HepG2 (cell line): ENCODE measurements at regions not wholly inside any gene's neighbourhood (a gene's known extent, or its start where the extent isn't known, plus 50 kb on each side); places are given as distances from the start of the nearest gene placed in this dataset.

ENCODE experiments used
- AKNA ChIP-seq: sonication (generic); formaldehyde crosslinking; IDR thresholded peaks from 2 replicates; pipeline ENCODE4 v1.4.0; 2020; ENCODE audit warnings: missing genetic modification reagents, borderline replicate concordance
- CHD4 ChIP-seq: fragments of 200-600 bp; sonication (generic); IDR thresholded peaks from 2 replicates; pipeline ENCODE4 v1.7.0; 2017; ENCODE audit warnings: mild to moderate bottlenecking, low read length, borderline replicate concordance
- HMGXB4 ChIP-seq, 2 experiments: sonication (generic) in 1 of 2; formaldehyde crosslinking in 1 of 2; IDR thresholded peaks; 2 replicates each; pipeline versions ENCODE4 v1.4.0 to v1.6.1; 2018 to 2020; ENCODE audit warnings: missing genetic modification reagents in 2 of 2, borderline replicate concordance in 1 of 2, low read depth in 1 of 2, mild to moderate bottlenecking in 1 of 2, missing biosample characterization in 1 of 2
- HNRNPL ChIP-seq: fragments of 200-400 bp; formaldehyde crosslinking; IDR thresholded peaks from 2 replicates; pipeline ENCODE4 v1.6.1; 2017; ENCODE audit warnings: mild to moderate bottlenecking, low read depth, low read length
- KAT2B ChIP-seq: fragments of 150-350 bp; IDR thresholded peaks from 2 replicates; pipeline ENCODE4 v1.6.1; 2014; ENCODE audit warnings: low read depth, low read length, borderline replicate concordance
- KDM1A ChIP-seq: IDR thresholded peaks from 2 replicates; pipeline ENCODE4 v1.6.1; 2016; ENCODE audit warnings: missing compliant biosample characterization
- MLX ChIP-seq: IDR thresholded peaks from 2 replicates; pipeline ENCODE4 v1.6.1; 2016
- MTA1 ChIP-seq: sonication (generic); formaldehyde crosslinking; IDR thresholded peaks from 2 replicates; pipeline ENCODE4 v1.4.0; 2020; ENCODE audit warnings: missing genetic modification reagents, mild to moderate bottlenecking, borderline replicate concordance
- PLRG1 ChIP-seq: fragments of 450-650 bp; conservative IDR thresholded peaks from 2 replicates; pipeline ENCODE4 v1.6.1; 2016
- STAG1 ChIP-seq: sonication (generic); formaldehyde crosslinking; IDR thresholded peaks from 2 replicates; pipeline ENCODE4 v1.4.0; 2020; ENCODE audit warnings: missing genetic modification reagents
- ZFX ChIP-seq: sonication (generic); formaldehyde crosslinking; IDR thresholded peaks from 2 replicates; pipeline ENCODE4 v1.4.0; 2020; ENCODE audit warnings: mild to moderate bottlenecking, low read depth, missing genetic modification reagents, moderate library complexity
- ZNF180 ChIP-seq: sonication (generic); formaldehyde crosslinking; IDR thresholded peaks from 2 replicates; pipeline ENCODE4 v1.4.0; 2020; ENCODE audit warnings: low read depth, missing genetic modification reagents, borderline replicate concordance
- ZNF543 ChIP-seq: sonication (generic); formaldehyde crosslinking; IDR thresholded peaks from 2 replicates; pipeline ENCODE4 v1.4.0; 2020; ENCODE audit warnings: mild to moderate bottlenecking, missing genetic modification reagents
- ZNF782 ChIP-seq: sonication (generic); formaldehyde crosslinking; IDR thresholded peaks from 2 replicates; pipeline ENCODE4 v1.4.0; 2020; ENCODE audit warnings: missing genetic modification reagents, mild to moderate bottlenecking, borderline replicate concordance
- TF ChIP-seq, protein P1 (sequence below): sonication (generic); formaldehyde crosslinking; IDR thresholded peaks from 2 replicates; pipeline ENCODE4 v1.4.0; 2020; ENCODE audit warnings: missing genetic modification reagents, mild to moderate bottlenecking, borderline replicate concordance

- TF ChIP-seq AKNA (CRISPR knock-in tag) (no peak), CHD4 (no peak), MLX (CRISPR knock-in tag) (no peak), STAG1 (CRISPR knock-in tag) (peak; percentile 67), KDM1A (CRISPR knock-in tag) (no peak), ZNF180 (CRISPR knock-in tag) (no peak), ZNF782 (CRISPR knock-in tag) (0 out of 2 replicates have a peak, but pooled peaks have one; percentile 41), ZNF543 (CRISPR knock-in tag) (0 out of 2 replicates have a peak, but pooled peaks have one; percentile 21), KAT2B (no peak), PLRG1 (no peak), HMGXB4 (CRISPR knock-in tag; IDR thresholded peaks at IDR 0.05; ENCODE audit: borderline replicate concordance in 1 of 2, low read depth in 1 of 2) (peak in 1 of 2 experiments; percentile 36; a peak in 1 of 4 replicates), MTA1 (CRISPR knock-in tag) (0 out of 2 replicates have a peak, but pooled peaks have one; percentile 39), ZFX (CRISPR knock-in tag) (peak; percentile 29; the same call in 1 of the 2 replicates), HNRNPL (0 out of 2 replicates have a peak, but pooled peaks have one; percentile 24)
- TF ChIP-seq, protein P1, sequence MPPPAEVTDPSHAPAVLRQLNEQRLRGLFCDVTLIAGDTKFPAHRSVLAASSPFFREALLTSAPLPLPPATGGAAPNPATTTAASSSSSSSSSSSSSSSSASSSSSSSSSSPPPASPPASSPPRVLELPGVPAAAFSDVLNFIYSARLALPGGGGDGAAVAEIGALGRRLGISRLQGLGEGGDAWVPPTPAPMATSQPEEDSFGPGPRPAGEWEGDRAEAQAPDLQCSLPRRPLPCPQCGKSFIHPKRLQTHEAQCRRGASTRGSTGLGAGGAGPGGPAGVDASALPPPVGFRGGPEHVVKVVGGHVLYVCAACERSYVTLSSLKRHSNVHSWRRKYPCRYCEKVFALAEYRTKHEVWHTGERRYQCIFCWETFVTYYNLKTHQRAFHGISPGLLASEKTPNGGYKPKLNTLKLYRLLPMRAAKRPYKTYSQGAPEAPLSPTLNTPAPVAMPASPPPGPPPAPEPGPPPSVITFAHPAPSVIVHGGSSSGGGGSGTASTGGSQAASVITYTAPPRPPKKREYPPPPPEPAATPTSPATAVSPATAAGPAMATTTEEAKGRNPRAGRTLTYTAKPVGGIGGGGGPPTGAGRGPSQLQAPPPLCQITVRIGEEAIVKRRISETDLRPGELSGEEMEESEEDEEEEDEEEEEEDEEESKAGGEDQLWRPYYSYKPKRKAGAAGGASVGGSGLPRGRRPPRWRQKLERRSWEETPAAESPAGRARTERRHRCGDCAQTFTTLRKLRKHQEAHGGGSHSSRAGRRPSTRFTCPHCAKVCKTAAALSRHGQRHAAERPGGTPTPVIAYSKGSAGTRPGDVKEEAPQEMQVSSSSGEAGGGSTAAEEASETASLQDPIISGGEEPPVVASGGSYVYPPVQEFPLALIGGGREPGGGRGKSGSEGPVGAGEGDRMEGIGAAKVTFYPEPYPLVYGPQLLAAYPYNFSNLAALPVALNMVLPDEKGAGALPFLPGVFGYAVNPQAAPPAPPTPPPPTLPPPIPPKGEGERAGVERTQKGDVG (CRISPR knock-in tag), result 0 out of 2 replicates have a peak, but pooled peaks have one; percentile 53
- TF ChIP-seq, all 625 proteins: peak for 19
Observed at GRCh38 chr22:22060200-22061084, 77.9 kb upstream of the TOP3B start (continued).
